Brain microvascular endothelial cell (primary cell): ENCODE measurements at regions not wholly inside any gene's neighbourhood (a gene's known extent, or its start where the extent isn't known, plus 50 kb on each side); places are given as distances from the start of the nearest gene placed in this dataset.

ENCODE experiments used
- DNase-seq: peaks from one replicate; pipeline ENCODE4 v3.0.0-alpha.2; 2020
- H3K27ac ChIP-seq: fragments of 250-450 bp; sonication (Bioruptor Pico); 2 replicates; pipeline ENCODE4 v1.5.1; 2020; ENCODE audit warnings: mild to moderate bottlenecking, moderate library complexity
- H3K27me3 ChIP-seq: fragments of 250-450 bp; sonication (Bioruptor Pico); replicated peaks from 2 replicates; pipeline ENCODE4 v1.5.1; 2020; ENCODE audit warnings: mild to moderate bottlenecking
- H3K36me3 ChIP-seq: fragments of 250-450 bp; sonication (Bioruptor Pico); replicated peaks from 2 replicates; pipeline ENCODE4 v1.5.1; 2020; ENCODE audit warnings: mild to moderate bottlenecking
- H3K4me3 ChIP-seq: 2 replicates; pipeline ENCODE4 v1.5.1; 2011; ENCODE audit warnings: low read depth, mild to moderate bottlenecking, control low read depth, low read length, moderate library complexity
- in situ Hi-C: cut with HindIII; loops from 2 replicates; pipeline ENCODE4 v1.10.0; 2017; ENCODE audit warnings: low sequenced_read_pairs, low pct_ligation_motif_present
- TF ChIP-seq, protein P1 (sequence below): IDR thresholded peaks from 2 replicates; pipeline ENCODE4 v1.5.1; 2011; ENCODE audit warnings: low read depth, mild to moderate bottlenecking, moderate library complexity, low read length, control low read depth, inconsistent platforms; ENCODE audit errors: missing control alignments

- in situ Hi-C loops, result no loop called here
Measured at GRCh38 chr9:84575705-84576104, 93.8 kb upstream of the NTRK2 start.

GRCh38 chr9:84583866-84584265 is 85.7 kb upstream of the NTRK2 start:
- DNase-seq, result no peak
- no peaks in the 10 kb centered on the region for H3K27me3 ChIP-seq
- in situ Hi-C loops, result no loop called here

More at GRCh38 chr9:84575705-84576104, 93.8 kb upstream of the NTRK2 start:
- Histone ChIP-seq H3K27me3 (no peaks in the 10 kb centered on the region), H3K36me3 (no peaks in the 10 kb centered on the region), H3K27ac (no peak overlapping the region), H3K4me3 (no peak overlapping the region)
- TF ChIP-seq, protein P1, sequence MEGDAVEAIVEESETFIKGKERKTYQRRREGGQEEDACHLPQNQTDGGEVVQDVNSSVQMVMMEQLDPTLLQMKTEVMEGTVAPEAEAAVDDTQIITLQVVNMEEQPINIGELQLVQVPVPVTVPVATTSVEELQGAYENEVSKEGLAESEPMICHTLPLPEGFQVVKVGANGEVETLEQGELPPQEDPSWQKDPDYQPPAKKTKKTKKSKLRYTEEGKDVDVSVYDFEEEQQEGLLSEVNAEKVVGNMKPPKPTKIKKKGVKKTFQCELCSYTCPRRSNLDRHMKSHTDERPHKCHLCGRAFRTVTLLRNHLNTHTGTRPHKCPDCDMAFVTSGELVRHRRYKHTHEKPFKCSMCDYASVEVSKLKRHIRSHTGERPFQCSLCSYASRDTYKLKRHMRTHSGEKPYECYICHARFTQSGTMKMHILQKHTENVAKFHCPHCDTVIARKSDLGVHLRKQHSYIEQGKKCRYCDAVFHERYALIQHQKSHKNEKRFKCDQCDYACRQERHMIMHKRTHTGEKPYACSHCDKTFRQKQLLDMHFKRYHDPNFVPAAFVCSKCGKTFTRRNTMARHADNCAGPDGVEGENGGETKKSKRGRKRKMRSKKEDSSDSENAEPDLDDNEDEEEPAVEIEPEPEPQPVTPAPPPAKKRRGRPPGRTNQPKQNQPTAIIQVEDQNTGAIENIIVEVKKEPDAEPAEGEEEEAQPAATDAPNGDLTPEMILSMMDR, result no peak
- no peak for DNase-seq

GRCh38 chr9:84586662-84587061 is 82.9 kb upstream of the NTRK2 start:
- in situ Hi-C loops, result no loop called here
- Histone ChIP-seq H3K4me3 (no peak overlapping the region), H3K27me3 (no peaks in the 10 kb centered on the region), H3K36me3 (no peaks in the 10 kb centered on the region), H3K27ac (no peak overlapping the region)
- TF ChIP-seq, protein P1, result no peak
- DNase-seq, result no peak

More at GRCh38 chr9:84583866-84584265, 85.7 kb upstream of the NTRK2 start:
- Histone ChIP-seq H3K36me3 (no peaks in the 10 kb centered on the region), H3K27ac (no peak overlapping the region), H3K4me3 (no peak overlapping the region)
- TF ChIP-seq, protein P1, result no peak

DNA sequence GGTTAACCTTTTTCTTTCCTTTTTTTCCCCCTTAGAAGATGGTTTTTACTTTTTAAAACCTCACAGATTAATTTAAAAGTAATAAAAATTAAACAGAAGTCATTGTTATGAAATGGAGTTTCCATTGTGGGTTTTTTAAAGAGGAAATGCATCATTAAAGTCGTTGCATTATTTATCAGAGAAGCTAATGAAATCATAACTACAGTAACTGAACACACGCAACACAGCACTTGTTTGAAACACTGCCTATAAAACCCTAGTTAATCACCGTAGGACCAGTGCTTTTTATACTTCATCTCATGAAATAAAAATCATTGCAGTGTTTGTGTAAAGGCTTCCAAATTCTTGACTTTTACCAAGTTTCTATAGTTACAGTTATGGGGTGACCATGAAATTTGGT is 82.4 kb upstream of the NTRK2 start:
- Histone ChIP-seq H3K4me3 (no peak overlapping the region), H3K27me3 (no peaks in the 10 kb centered on the region), H3K27ac (no peak overlapping the region), H3K36me3 (no peaks in the 10 kb centered on the region)
- TF ChIP-seq, protein P1, result no peak
- in situ Hi-C loops, result no loop called here
- no peak for DNase-seq

GRCh38 chr9:84589542-84589941 is 80.0 kb upstream of the NTRK2 start:
- in situ Hi-C loops, result no loop called here
- H3K4me3 ChIP-seq, result no peak overlapping the region
- H3K27ac ChIP-seq, result no peak overlapping the region
- H3K27me3 ChIP-seq, result no peaks in the 10 kb centered on the region
- no peaks in the 10 kb centered on the region for H3K36me3 ChIP-seq
- no peak for DNase-seq
- TF ChIP-seq, protein P1, result no peak

- TF ChIP-seq, protein P1, result no peak
- H3K27ac ChIP-seq, result no peak overlapping the region
- H3K4me3 ChIP-seq, result no peak overlapping the region
- in situ Hi-C loops, result no loop called here
- no peaks in the 10 kb centered on the region for H3K27me3 ChIP-seq
- H3K36me3 ChIP-seq, result no peaks in the 10 kb centered on the region
- no peak for DNase-seq
Measured at GRCh38 chr9:84590706-84591105, 78.8 kb upstream of the NTRK2 start.
